Lower leg skin (tissue), 4 donors: ENCODE measurements at regions not wholly inside any gene's neighbourhood (a gene's known extent, or its start where the extent isn't known, plus 50 kb on each side); places are given as distances from the start of the nearest gene placed in this dataset.

Experiments used
- DNase-seq, 2 donors: peaks; one replicate each; pipeline ENCODE4 v3.0.0-alpha.2; 2019; ENCODE audit warnings: low spot score in 2 of 2
- H3K4me3 ChIP-seq: fragments of 200-600 bp; sonication (generic); 2 replicates; pipeline ENCODE4 v1.5.1; 2017; ENCODE audit warnings: mild to moderate bottlenecking, low read depth; ENCODE audit not compliant: poor library complexity, severe bottlenecking
- POLR2A ChIP-seq, 2 donors: fragments of 450-650 bp; IDR thresholded peaks; one replicate each; pipeline ENCODE4 v1.6.1; 2016 to 2017; ENCODE audit warnings: antibody characterized with exemption in 2 of 2, mild to moderate bottlenecking in 1 of 2, moderate library complexity in 1 of 2
- WGBS, 2 donors: methylation state at CpG; one replicate each; pipeline ENCODE4 v1.1.5; 2018; 5-methylcytosine and 5-hydroxymethylcytosine counted together
- intact Hi-C: fragments of 100-400 bp; cut with DNase I; formaldehyde crosslinking; loops from one replicate; pipeline ENCODE4 v1.15.0; 2023; ENCODE audit warnings: low total_unique reads
- TF ChIP-seq, protein P1 (sequence below), 3 donors: fragments of 450-650 bp; IDR thresholded peaks; one replicate each; pipeline ENCODE4 v1.5.1; 2016; ENCODE audit warnings: antibody characterized with exemption in 3 of 3, mild to moderate bottlenecking in 3 of 3, moderate library complexity in 2 of 3

DNA sequence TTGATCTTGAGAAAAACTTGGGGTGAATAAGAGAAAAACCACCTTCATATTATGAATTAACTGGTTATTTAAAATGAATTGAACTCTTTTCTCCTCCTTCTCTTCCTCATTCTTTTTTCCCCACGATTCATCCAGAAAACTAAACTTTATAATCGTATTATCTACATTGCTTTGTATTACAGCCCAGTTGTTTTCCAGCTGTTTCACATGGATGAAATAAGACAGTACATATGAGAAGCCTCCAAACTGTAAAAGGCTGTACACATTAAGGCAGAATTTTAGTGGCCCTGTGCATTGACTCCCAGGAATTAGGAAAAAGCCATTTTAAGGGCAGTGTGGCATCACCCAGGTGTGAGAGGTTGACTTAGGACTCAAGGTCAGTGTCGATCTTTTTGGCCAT lies 80.3 kb upstream of the PGBD5 start:
- intact Hi-C loops, result no loop called here
- no peak overlapping the region for H3K4me3 ChIP-seq
- TF ChIP-seq, protein P1, sequence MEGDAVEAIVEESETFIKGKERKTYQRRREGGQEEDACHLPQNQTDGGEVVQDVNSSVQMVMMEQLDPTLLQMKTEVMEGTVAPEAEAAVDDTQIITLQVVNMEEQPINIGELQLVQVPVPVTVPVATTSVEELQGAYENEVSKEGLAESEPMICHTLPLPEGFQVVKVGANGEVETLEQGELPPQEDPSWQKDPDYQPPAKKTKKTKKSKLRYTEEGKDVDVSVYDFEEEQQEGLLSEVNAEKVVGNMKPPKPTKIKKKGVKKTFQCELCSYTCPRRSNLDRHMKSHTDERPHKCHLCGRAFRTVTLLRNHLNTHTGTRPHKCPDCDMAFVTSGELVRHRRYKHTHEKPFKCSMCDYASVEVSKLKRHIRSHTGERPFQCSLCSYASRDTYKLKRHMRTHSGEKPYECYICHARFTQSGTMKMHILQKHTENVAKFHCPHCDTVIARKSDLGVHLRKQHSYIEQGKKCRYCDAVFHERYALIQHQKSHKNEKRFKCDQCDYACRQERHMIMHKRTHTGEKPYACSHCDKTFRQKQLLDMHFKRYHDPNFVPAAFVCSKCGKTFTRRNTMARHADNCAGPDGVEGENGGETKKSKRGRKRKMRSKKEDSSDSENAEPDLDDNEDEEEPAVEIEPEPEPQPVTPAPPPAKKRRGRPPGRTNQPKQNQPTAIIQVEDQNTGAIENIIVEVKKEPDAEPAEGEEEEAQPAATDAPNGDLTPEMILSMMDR (IDR thresholded peaks at IDR 0.05), result no peak
- TF ChIP-seq POLR2A (IDR thresholded peaks at IDR 0.05), result no peak
- DNase-seq, result no peak
- 77 to 87% methylated on average over 3 of the region's 3 CpGs for WGBS, 2 donors

- WGBS, 2 donors, result 77 to 79% methylated on average over 6 of the region's 6 CpGs
- DNase-seq, result no peak
- TF ChIP-seq, protein P1 (IDR thresholded peaks at IDR 0.05), result no peak
- no peak for TF ChIP-seq POLR2A (IDR thresholded peaks at IDR 0.05)
- intact Hi-C loops, result no loop called here
- H3K4me3 ChIP-seq, result no peak overlapping the region
Observed at GRCh38 chr1:230504310-230504709, 78.2 kb upstream of the PGBD5 start.

DNA sequence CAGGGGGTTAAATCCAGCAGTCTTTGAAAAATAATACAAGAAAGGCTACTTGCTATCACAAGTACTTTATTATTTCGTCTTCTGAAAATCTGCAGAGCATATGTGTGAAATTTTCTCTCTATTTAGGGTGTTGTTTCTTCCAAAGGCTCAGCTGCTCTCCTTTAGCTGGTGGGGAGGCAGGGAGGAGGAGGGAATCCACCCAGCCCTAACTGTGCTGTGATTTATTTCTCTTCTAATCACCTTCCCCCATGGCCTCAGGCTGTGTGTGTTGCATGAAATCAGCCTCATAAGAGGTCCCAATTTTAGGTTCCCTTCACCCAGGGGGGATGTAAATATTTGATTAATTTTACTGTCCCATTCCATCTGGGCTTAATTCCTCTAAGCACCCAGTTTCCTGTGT lies 77.6 kb upstream of the PGBD5 start:
- DNase-seq, result no peak
- no peak for TF ChIP-seq POLR2A (IDR thresholded peaks at IDR 0.05)
- TF ChIP-seq, protein P1 (IDR thresholded peaks at IDR 0.05), result no peak
- no peak overlapping the region for H3K4me3 ChIP-seq
- intact Hi-C loops, result no loop called here
- WGBS, 2 donors, result 52 to 57% methylated on average over 1 of the region's 1 CpG

DNA sequence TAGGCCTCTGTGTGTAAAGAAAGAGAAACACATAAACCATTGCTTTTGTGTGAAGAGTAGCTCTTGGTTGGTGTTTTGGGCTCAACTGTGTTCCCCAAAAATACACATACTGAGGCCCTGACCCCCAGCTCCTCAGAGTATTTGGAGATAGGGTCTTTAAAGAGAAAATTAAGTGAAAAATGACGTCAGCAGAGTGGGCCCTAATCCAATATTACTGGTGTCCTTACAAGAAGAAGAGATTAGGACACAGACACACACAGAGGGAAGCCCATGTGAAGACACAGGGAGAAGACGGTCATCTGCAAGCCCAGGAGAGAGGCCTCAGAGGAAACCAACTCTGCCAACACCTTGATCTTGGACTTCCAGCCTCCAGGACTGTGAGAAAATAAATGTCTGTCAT lies 76.9 kb upstream of the PGBD5 start:
- intact Hi-C loops, result no loop called here
- WGBS, 2 donors, result 79% methylated on average over 2 of the region's 2 CpGs
- no peak overlapping the region for H3K4me3 ChIP-seq
- no peak for DNase-seq
- TF ChIP-seq, protein P1 (IDR thresholded peaks at IDR 0.05), result no peak
- no peak for TF ChIP-seq POLR2A (IDR thresholded peaks at IDR 0.05)

DNA sequence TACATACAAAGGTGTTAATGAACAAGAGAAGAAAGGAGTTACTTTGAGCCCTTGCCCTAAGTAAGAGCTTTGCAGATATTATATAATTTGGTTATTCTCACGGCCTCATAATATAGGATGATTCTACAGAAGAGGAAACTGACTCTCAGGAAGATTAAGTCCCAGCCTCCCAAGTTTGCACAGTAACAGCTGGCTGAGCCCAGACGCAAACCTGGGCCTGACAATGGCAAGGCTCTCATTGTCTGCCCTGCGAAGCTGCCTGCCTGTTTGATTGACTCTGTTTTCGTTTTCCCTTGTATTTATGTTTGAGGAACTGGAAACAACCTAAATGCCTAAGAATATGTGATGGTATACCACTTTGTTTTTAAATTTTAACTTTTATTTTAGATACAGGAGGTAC lies 76.2 kb upstream of the PGBD5 start:
- intact Hi-C loops, result no loop called here
- 67 to 88% methylated on average over 4 of the region's 4 CpGs for WGBS, 2 donors
- TF ChIP-seq, protein P1 (IDR thresholded peaks at IDR 0.05), result no peak
- no peak for TF ChIP-seq POLR2A (IDR thresholded peaks at IDR 0.05)
- DNase-seq, result no peak
- H3K4me3 ChIP-seq, result no peak overlapping the region

DNA sequence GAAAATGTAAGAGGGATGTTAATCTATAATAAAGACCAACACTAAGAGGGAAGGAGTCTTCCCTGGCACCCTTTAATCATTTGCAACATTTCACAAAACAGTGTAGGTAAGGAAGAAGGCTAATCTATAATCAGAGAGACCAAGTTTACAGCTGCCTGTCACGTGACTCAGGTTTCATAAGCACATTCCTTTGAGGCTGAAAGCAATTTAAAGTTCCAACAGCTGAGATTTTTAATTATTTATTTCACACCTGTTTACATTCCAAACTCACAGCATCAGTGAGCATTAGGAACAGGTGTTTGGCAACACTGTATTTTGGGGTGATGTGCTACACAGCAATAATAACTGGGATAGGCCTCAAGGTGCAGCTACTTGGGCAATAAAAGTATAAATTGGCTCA lies 75.7 kb upstream of the PGBD5 start:
- TF ChIP-seq POLR2A (IDR thresholded peaks at IDR 0.05), result no peak
- TF ChIP-seq, protein P1 (IDR thresholded peaks at IDR 0.05), result no peak
- intact Hi-C loops, result no loop called here
- no peak for DNase-seq
- WGBS, 2 donors, result 26 to 37% methylated on average over 1 of the region's 1 CpG
- no peak overlapping the region for H3K4me3 ChIP-seq
